ENCODE measurements at regions not wholly inside any gene's neighbourhood (a gene's known extent, or its start where the extent isn't known, plus 50 kb on each side); places are given as distances from the start of the nearest gene placed in this dataset.
A peak's percentile ranks its signal among the peaks of the same experiment; 100 is the strongest.

DNA sequence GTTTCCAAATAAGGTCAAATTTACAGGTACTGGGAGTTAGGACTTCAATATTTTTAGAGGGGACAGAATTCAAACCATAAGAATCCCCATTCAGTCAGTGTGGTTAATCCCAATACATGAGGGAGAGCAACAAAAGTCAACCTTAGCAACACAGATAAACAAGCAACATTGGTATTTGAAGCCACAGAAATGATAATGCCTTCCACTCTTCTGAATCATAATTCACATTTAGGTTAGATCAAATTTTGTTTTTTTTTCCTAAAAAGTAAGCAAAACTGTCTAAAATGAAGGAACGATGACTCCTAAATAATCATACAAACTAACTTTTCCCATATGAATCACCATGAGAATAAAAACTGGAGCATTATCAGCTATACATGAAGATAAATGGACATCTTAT lies 246.0 kb upstream of the TENT5A start:
- Histone ChIP-seq H3K27me3 (no peaks in the 10 kb centered on the region), H3K4me1 (peaks cover 9% of the 10 kb centered on the region in 2 donors), H3K36me3 (no peaks in the 10 kb centered on the region), H3K4me3 (no peak overlapping the region), H3K9me3 (no peaks in the 10 kb centered on the region), H3K27ac (peak overlapping the region in 1 of 2 donors; percentile 65)
- no peak for DNase-seq (ENCODE audit: low spot score in 2 of 2)
- TF ChIP-seq, protein P1, sequence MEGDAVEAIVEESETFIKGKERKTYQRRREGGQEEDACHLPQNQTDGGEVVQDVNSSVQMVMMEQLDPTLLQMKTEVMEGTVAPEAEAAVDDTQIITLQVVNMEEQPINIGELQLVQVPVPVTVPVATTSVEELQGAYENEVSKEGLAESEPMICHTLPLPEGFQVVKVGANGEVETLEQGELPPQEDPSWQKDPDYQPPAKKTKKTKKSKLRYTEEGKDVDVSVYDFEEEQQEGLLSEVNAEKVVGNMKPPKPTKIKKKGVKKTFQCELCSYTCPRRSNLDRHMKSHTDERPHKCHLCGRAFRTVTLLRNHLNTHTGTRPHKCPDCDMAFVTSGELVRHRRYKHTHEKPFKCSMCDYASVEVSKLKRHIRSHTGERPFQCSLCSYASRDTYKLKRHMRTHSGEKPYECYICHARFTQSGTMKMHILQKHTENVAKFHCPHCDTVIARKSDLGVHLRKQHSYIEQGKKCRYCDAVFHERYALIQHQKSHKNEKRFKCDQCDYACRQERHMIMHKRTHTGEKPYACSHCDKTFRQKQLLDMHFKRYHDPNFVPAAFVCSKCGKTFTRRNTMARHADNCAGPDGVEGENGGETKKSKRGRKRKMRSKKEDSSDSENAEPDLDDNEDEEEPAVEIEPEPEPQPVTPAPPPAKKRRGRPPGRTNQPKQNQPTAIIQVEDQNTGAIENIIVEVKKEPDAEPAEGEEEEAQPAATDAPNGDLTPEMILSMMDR (IDR thresholded peaks at IDR 0.05): no peak
- intact Hi-C loops (cut with DNase I): loop anchor here (2.0 kb wide), 1 partner anchor 14 kb away; no protein-coding TSS in a partner anchor

DNA sequence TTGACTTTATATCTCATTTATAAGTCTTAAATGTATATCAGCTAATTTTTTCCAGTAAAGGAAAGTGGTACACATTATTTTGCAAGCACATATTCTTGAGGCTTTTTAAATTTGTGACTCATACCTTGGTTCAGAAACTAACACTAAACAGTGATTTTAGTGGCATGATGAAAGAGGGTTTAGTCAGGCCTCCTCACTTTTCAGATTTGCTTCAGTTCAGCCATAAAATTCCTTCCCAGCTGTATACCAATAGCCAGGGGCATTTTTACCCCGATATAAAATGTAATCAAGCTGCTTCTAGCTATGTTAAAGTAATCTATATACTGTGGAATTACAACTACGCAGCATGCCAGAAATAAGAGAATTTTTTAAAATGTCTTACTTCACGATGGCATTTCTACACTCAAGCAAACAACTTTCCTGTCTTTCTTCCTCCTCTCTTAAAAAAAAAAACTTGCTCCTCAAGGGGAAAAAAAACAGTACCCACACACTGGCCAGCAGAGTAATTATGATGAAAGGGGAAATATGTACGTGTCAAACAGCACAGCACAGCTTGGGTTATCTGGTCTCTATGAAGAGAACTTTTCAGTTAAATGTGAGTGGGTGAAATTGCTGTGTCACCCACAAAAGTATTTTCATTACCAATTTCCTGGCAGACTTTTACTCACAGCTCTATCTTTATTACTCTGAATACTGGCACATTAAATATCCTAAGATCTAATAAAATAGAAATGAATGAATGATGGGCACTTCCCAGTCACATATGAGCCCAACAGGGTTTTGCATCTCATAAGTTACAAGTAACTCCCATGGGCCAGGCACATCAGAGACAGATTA lies 244.8 kb upstream of the TENT5A start:
- H3K4me1 ChIP-seq: peaks cover 9% of the 10 kb centered on the region in 2 donors
- H3K27ac ChIP-seq: peak overlapping the region; percentile 65 to 75
- DNase-seq (ENCODE audit: low spot score in 2 of 2): no peak
- H3K36me3 ChIP-seq: no peaks in the 10 kb centered on the region
- TF ChIP-seq, protein P1 (IDR thresholded peaks at IDR 0.05): no peak
- no peaks in the 10 kb centered on the region for H3K27me3 ChIP-seq
- no peak overlapping the region for H3K4me3 ChIP-seq
- H3K9me3 ChIP-seq: no peaks in the 10 kb centered on the region
- intact Hi-C loops (cut with DNase I): no loop called here

DNA sequence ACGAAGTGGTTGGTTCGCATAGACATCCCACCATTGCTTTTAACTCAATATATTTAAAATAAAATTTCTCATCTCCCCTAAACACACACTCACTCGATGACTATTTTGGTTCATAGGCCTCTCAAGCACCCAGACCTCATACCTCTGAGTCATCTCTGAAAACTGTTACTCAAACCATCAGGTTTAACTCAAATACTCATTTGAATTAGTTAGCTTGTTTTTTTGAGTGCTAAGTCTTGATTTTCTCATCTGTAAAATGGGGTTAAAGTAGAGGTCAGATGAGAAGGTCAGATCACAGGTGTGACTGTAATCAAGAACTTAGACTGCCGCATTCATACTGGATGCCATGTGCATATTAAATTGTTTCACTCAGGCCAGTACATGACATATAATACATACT lies 243.9 kb upstream of the TENT5A start:
- Histone ChIP-seq H3K36me3 (no peaks in the 10 kb centered on the region), H3K4me1 (peaks cover 9% of the 10 kb centered on the region in 2 donors), H3K27me3 (no peaks in the 10 kb centered on the region), H3K4me3 (no peak overlapping the region), H3K27ac (peak overlapping the region in 1 of 2 donors; percentile 65), H3K9me3 (no peaks in the 10 kb centered on the region)
- TF ChIP-seq, protein P1 (IDR thresholded peaks at IDR 0.05): no peak
- intact Hi-C loops (cut with DNase I): no loop called here
- no peak for DNase-seq (ENCODE audit: low spot score in 2 of 2)

DNA sequence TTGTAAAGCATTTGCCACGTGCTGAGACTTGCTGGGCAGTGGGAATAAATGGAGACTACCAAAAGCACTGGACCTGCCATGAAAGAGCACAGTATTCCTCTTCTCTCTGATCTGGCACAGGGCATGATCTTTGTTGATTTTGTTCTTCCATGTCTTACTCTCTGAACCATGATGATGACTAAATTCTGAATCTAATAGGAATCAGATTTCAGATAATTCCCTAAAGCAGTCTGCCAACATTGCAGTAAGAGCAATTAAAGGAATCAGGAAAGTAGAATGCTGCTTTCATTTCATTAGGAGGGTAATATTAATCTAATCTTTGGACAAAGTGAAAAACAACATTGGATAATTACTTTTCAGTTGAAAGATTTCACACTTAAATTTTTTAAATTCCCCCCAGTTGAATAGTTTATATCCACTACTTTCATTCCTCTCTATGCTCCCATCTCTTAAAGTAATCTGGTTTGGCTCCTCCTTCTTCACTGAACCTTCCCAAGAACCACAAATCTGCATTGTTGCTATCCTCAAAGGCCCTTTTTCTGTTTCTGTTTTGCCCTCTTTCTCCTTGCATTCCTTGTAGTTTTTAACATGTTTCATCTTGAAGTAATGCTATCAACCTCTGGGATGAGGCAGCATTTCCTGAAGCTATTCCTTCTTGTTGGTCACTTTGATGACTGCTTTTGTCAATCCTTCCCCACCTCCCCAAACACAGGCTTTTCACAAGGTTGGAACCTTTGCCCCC lies 243.2 kb upstream of the TENT5A start:
- no peak for DNase-seq (ENCODE audit: low spot score in 2 of 2)
- peak overlapping the region in 1 of 2 donors; percentile 65 for H3K27ac ChIP-seq
- H3K4me1 ChIP-seq: peaks cover 9% of the 10 kb centered on the region in 2 donors
- no peaks in the 10 kb centered on the region for H3K9me3 ChIP-seq
- no peaks in the 10 kb centered on the region for H3K27me3 ChIP-seq
- intact Hi-C loops (cut with DNase I): no loop called here
- no peak overlapping the region for H3K4me3 ChIP-seq
- H3K36me3 ChIP-seq: no peaks in the 10 kb centered on the region
- TF ChIP-seq, protein P1 (IDR thresholded peaks at IDR 0.05): no peak

DNA sequence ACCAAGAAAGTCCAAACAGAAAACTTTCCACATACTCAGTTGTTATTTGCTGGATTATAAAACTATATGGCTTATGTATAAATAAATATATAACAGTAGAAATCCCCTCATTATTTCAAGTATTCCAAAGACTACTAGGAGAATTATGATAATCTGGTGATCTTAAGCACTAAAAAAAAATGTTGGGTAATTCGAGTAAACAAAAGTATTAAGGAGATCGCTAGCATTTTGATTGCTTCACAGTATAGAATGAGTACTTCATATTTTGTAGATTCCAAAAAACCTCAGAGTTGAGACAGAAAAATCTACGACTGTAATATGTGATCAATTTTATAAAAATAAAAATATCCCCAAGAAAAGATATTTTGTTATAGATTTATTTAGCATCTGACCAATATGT lies 236.4 kb upstream of the TENT5A start:
- no peaks in the 10 kb centered on the region for H3K27me3 ChIP-seq
- H3K4me3 ChIP-seq: no peak overlapping the region
- no peak overlapping the region for H3K27ac ChIP-seq
- TF ChIP-seq, protein P1 (IDR thresholded peaks at IDR 0.05): no peak
- intact Hi-C loops (cut with DNase I): no loop called here
- no peaks in the 10 kb centered on the region for H3K9me3 ChIP-seq
- no peak for DNase-seq (ENCODE audit: low spot score in 2 of 2)
- H3K36me3 ChIP-seq: no peaks in the 10 kb centered on the region
- H3K4me1 ChIP-seq: no peaks in the 10 kb centered on the region
